Epithelial cell of prostate (primary cell): ENCODE measurements at regions not wholly inside any gene's neighbourhood (a gene's known extent, or its start where the extent isn't known, plus 50 kb on each side); places are given as distances from the start of the nearest gene placed in this dataset.
"Not testable (repeated sequence)": the region's sequence is repeated elsewhere in the genome, so short reads cannot be mapped to it uniquely, and the experiment has no call there.

Experiments
- DNase-seq: peaks from one replicate; pipeline ENCODE4 v3.0.0-alpha.2; 2011; ENCODE audit warnings: low read depth, low spot score
- H3K27ac ChIP-seq: fragments of 450-650 bp; 2 replicates; pipeline ENCODE4 v1.5.1; 2017; ENCODE audit warnings: mild to moderate bottlenecking

DNA sequence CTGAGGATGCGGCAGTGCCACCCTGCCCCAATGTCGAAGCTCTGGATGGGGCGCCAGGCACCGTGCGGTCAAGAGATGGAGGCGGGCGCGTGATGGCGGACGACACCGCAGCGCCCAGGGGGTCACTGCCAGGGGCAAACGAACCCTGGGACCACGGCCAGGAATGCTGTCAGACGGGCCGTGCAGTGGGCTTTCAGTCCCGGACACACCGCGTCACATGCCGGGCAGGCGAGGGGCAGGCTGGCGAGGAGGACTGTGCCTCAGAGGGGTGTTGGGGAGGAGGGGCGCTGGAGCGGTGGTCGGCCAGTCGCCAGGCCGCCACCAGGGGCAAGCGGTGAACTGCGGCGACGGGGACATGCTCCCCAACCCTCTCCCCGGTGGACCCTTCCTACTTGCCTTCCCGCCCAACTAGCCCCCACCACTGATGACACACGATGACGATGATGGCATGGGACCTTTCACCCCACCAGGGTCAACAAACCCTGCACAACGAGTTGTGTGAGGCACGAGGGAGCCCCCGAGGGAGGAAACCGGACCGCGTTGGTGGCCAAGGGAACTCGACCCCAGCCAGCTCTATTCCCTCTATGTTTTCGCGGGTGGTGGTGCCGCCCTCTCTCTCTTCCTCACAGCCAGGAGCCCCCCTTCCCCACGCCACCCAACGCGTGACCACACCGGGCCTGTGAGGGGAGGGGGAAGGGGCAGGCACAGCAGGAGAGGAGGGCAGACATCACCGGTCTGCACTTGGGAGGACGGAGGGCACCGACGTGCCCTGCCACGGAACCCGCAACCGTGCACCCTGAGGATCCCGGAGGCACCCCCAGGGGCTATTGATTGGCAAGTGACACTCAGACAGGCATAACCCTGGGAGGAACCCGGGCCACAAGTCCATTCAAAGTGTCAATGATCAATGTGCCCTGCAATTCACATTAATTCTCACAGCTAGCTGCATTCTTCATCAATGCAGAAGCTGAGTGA lies 1960.9 kb upstream of the DEFB115 start:
- no peak overlapping the region for H3K27ac ChIP-seq
- no peak for DNase-seq

DNA sequence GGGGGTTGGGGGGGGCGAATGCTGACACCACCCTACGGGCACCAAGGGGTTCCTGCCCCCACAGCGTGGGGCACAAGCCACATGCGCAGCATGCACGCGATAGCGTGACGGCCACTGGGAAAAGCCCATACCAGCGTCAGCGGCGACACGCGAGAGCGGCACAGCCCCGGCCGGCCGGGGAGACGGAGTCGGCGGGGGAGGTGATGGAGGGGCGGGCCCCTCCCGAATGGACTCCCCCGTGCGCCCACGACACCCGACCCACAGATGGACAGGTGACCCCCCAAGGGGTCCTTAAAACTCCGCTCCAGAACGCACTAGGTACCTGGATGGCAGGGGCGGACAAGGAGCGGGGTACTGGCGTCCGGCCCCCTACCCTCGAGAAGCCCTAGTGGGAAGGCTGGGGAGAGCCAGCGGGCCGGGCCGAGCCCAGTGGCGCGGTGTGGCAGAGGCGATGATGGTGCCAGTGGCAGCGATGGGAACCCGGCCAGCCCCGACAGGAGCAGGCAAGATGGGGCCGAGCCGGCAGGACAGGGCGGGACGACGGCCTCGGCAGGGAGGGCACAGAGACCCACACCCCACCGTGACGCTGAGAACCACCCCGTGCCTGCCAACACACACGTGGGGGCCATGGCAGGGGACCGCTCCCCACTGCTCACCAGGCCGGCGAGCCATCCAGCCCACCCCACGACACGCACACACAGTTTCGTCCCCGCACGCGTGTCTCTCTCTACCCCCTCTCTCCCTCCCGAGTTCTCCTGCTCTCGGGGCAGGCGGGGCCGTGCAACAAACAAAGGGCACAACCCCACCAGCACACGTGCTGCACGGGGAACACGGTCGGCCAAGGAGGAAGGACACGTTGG lies 1959.8 kb upstream of the DEFB115 start:
- DNase-seq: no peak
- no peak overlapping the region for H3K27ac ChIP-seq

DNA sequence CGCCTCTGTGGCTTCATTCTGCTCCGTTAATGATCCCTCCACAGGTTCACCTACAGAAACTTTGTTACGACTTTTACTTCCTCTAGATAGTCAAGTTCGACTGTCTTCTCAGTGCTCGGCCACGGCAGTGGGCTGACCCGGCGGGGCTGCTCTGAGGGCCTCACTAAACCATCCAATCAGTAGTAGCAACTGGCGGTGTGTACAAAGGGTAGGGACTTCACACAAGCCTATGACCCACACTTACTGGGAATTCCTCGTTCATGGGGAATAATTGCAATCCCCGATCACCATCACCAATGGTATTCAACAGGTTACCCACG lies 1959.2 kb upstream of the DEFB115 start:
- H3K27ac ChIP-seq: no peak overlapping the region
- no peak for DNase-seq

DNA sequence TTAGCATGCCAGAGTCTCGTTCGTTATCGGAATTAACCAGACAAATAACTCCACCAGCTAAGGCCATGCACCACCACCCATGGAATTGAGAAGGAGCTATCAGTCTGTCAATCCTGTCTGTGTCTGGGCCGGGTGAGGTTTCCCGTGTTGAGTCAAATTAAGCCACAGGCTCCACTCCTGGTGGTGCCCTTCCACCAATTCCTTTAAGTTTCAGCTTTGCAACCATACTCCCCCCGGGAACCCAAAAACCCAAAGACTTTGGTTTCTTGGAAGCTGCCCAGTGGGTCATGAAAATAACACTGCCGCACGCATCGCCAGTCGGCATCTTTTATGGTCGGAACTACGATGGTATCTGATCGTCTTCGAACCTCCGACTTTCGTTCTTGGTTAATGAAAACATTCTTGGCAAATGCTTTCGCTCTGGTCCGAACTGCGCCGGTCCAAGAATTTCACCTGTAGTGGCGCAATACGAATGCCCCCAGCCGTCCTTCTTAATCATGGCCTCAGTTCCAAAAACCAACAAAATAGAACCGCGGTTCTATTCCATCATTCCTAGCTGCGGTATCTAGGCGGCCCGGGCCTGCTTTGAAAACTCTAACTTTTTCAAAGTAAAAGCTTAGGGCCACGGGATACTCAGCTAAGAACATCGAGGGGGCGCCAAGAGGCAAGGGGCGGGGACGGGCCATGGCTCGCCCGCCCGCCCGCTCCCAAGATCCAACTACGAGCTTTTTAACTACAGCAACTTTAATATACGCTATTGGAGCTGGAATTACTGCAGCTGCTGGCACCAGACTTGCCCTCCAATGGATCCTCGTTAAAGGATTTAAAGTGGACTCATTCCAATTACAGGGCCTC lies 1958.5 kb upstream of the DEFB115 start:
- no peak overlapping the region for H3K27ac ChIP-seq
- no peak for DNase-seq

DNA sequence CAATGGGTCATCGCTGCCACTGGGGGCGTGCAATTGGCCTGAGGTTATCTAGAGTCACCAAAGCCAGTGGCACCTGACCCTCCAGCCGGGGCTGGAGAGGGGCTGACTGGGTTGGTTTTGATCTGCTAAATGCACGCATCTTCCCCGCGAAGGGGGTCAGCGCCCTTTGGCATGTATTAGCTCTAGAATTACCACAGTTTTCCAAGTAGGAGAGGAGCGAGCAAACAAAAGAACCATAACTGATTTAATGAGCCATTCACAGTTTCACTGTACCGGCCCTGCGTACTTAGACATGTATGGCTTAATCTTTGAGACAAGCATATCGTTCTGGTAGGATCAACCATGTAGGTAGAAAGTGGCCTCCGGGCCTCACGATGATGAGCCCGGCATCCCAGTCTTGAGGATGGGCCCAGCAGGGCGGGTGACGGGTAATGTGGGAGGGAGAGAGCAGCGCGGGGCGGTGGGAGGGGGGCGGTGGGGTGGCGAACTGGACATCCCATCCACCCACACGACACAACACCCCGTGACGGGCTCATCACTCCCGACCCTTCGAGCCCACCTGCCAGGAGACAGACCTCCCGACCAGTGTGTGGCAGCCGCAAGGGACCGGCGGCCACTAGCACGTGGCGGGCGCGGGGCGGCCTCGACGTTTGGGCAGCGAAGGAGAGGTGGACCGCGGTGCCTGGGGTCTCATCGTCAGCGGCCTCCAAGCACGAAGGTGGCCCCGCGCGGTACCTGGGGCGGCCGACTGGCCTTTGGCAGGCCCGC lies 1957.5 kb upstream of the DEFB115 start:
- H3K27ac ChIP-seq: no peak overlapping the region
- no peak for DNase-seq

DNA sequence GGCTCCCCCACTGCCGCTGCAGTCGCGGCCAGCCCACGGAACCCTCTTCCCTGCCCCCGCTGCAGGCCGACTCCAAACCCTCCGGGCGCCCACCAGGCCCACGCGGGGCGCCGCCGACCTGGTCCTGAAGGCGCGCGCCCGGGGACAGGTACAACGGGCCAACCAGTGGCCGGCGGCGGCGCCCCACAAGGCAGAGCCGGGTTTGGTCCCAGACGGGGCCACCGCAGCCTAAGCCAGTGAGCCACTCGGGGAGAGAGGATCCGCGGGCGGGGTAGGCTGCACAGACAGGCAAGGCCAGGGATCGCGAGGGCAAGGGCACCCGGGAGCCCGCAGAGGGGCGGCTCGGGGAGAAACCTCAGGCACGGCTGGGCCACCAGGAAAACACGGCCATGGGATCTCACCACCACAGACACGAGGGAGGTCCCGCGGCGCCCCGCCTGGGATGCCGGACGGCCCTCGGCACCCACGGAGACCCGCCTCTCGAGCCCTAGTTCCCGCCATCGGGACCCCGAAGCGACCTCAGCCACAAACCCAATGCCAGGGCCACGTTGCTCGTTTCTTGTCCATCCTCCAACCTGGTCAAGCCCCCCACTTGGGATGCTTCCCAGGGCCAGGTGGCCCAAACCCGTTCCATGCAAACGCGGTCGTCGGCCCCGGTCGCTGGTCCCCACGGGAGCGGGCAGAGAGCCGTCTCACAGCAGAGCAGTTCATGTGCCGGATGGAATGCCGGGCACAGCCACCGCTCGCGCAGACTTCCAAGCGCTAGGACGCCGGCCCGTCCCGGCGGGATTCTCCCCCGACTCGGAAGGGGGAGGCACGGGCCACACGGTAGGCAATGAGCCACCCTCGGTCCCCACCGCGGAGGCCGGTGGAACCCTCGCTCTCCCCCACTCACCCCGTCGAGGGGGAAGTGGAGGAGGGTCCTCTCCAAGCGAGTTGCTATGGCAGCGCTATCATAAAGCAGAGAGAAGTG lies 1956.6 kb upstream of the DEFB115 start:
- no peak overlapping the region for H3K27ac ChIP-seq
- no peak for DNase-seq

DNA sequence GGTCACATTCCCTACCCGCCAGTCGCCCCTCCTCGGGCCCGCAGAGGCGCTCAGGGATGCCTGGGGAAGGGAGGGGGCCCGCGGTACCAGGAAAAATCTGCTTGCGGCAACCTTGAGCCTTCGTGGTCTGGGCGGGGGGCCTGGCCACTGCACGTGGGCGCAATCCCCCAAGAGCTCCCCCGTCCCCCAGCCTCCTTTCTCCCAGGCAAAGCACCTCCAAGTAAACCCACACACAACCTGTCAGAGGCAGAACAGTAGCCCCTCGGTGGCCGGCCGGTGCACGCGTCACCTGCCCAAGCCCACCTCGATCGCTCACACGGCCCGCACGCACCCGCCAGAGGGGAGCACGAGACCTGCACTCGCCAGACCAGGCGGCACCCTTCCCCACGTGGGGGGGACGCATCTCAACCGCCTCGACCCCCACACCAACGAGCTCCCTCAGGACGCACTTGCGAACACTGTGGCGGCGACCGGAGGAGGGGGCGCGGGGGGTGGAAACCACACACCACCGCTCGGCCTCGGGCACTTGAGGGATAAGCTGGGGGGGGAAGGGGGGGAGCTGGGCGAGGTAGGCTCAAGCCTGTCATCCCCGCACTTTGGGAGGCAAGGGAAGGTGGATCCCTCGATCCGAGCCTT lies 1955.7 kb upstream of the DEFB115 start:
- DNase-seq: no peak
- no peak overlapping the region for H3K27ac ChIP-seq

DNA sequence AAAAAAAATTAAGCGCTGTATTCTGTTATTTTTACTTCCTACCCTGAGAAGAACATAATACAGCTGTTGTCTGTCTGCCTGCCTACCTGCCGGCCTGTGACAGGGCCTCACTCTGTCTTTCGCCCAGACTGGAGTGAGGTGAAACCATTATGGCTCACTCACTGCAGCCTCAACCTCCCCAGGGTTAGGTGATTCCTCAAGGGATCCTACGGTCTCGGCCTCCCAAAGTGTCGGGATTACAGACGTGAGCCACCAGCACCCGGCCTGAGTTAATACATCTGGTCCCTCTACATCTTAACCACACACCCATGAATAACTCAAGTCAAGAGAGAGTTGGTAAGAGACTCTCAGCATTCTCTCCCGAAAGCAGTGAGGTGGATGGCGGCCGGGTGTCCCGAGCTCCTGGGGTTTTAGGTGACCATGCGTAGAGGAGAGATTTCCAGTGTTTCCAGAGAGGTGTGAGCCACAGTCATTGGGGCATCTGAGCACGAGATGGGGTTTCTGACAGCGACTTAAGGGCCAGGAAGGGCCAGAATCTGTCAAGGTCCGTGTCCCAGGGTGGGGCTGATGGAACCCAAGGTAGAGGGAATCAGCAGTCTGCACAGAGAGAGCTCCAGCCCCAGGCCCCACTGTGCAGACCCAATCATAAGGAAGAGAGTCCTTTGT lies 1954.4 kb upstream of the DEFB115 start:
- DNase-seq: no peak
- no peak overlapping the region for H3K27ac ChIP-seq

DNA sequence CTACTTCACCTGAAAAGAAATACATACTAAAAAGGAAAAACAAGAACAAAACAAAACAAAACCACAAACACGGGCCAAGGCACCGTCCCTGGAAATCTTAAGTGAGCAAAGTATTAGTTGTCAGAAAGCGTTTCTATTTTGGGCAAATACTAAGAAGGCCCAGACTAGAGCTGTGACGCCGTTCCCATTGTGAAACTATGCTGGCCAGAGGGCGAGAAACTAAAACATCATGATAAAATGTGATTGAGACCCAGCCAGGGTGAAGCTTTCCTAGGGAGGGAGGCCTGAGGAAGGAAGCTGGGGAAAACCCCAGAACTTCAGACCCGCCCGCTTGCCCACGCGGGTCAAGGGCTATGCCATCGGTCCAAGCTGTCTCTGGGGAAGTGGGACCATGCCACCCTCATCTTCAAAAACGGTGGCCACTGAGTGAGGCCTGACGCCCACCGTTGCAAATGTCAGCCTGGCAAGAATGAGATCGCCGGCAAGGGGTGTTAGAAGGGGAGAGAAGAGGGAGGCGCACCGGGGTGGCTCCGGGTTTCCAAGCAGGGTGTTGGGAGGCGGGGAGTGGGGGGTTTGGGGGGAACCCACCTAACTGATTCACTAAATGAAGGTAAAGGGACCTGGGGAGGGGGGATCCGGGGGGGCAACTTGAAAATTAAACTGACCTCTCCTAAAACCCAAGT lies 1950.9 kb upstream of the DEFB115 start:
- H3K27ac ChIP-seq: no peak overlapping the region
- DNase-seq: no peak

DNA sequence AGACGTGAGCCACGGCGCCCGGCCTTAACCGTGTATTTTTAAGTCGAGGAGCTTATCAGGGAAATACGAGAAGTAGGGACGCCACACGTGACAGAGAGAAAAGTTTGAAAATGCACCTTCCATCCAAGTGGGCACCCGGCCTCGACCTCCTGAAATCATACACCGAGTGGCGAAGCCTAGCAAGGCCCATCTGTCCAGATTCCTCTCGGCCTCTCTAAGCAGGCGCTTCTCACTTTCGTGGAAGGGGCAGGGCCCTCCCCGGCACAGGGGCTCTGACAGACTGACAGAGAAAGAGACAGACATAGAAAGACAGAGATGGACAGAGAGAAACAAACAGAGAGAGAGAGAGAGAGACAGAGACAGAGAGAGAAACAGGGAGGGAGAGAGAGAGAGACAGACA lies 1950.0 kb upstream of the DEFB115 start:
- not testable (repeated sequence) for DNase-seq, H3K27ac ChIP-seq

DNA sequence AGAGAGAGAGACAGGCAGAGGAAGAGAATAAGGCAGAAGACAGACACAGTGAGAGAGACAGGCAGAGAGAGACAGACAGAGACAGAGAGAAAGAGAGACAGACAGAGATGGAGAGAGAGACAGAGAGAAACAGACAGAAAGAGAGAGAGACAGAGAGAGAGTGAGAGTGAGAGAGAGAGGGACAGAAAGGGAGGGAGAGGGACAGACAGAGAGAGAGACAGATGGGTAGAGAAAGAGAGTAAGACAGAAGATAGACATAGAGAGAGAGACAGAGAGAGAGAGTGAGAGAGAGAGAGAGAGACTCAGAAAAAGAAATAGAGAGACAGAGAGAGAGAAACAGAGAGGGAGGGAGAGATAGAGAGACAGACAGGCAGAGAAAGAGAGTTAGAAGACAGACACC lies 1948.5 kb upstream of the DEFB115 start:
- DNase-seq, H3K27ac ChIP-seq: not testable (repeated sequence)

DNA sequence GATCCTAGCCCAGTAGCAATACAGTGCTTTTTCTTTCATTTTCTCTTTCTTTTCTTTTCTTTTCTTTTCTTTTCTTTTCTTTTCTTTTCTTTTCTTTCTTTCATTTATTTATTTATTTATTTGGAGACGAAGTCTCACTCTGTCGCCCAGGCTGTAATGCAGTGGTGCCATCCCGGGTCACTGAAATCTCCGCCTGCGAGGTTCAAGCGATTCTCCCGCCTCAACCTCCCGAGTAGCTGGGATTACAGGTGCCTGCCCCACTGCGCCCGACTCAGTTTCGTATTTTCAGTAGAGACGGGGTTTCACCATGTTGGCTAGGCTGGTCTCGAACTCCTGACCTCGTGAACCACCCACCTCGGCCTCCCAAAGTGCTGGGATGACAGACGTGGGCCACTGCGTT lies 1948.0 kb upstream of the DEFB115 start:
- H3K27ac ChIP-seq: not testable (repeated sequence)

DNA sequence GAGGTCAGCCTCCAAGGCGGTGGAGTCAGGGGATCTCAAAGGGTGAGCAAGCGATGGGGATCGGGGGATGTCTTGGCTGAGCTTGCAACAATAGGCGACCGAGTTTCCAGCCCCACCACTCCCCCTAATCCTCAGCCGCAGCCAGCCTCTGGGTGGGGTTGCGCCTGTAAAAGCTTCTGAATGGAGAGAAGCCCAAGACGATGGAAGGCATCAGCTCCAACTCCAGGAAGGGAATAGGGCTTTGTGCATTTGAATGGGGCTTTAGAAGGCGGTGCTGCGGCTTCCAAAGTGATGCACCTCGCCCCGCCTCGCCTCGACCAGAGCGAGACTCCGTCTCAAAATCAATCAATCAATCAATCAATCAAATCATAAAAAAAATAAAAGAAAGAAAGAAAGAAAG lies 1946.4 kb upstream of the DEFB115 start:
- H3K27ac ChIP-seq, DNase-seq: not testable (repeated sequence)

More for the DNA sequence above, 1948.0 kb upstream of the DEFB115 start:
- not testable (repeated sequence) for DNase-seq

DNA sequence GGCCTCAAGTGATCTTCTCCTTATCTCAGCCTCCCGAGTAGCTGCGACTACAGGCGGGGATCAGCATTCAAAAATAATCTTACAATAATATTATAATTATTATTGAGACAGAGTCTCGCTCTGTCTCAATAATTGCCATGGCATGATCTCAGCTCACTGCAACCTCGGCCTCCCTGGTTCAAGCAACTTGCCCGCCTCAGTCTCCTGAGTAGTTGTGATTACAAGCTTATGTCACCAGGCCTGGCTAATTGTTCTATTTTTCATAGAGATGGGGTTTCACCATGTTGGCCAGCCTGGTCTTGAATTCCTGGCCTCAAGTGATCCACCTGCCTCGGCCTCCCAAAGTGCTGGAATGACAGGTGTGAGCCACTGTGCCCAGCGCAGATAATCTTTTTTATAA lies 1944.8 kb upstream of the DEFB115 start:
- H3K27ac ChIP-seq, DNase-seq: not testable (repeated sequence)

DNA sequence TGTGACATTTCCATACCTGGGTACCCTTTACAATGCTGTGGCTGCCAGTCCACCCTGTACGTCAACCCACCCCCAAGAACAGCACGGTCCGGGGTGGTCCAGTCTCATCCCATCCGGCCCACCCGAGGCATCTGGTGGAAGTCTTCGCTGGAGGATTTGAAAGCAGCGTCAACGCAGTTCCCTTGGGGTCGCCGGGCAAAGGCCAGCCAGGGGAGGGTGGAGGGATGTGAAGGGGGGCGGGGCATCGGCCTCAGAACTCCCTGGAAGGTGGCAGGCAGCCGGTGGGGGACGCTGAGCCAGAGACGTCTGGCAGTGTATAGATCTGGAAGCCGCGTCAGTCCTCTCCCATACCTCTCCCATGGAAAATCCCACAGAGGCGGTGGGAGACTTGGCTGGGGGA lies 1944.0 kb upstream of the DEFB115 start:
- no peak overlapping the region for H3K27ac ChIP-seq
- DNase-seq: no peak

DNA sequence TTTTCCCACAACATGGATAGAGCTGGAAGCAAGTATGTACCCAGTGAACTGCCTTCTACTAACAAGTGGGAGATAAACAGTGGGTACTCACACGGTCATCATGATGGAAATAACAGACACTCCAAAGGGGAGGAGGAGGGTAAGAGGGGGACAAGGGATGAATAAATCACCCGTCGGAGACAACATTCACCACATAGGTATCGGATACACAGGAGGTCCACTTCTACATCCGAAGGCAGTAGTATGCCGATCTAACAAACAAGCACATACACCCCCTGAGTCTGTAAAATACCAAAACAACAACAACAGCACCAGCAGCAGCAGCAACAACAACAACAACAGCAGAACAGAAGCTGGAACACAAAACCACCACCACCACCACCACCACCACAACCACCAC lies 1943.2 kb upstream of the DEFB115 start:
- DNase-seq: no peak
- H3K27ac ChIP-seq: no peak overlapping the region

DNA sequence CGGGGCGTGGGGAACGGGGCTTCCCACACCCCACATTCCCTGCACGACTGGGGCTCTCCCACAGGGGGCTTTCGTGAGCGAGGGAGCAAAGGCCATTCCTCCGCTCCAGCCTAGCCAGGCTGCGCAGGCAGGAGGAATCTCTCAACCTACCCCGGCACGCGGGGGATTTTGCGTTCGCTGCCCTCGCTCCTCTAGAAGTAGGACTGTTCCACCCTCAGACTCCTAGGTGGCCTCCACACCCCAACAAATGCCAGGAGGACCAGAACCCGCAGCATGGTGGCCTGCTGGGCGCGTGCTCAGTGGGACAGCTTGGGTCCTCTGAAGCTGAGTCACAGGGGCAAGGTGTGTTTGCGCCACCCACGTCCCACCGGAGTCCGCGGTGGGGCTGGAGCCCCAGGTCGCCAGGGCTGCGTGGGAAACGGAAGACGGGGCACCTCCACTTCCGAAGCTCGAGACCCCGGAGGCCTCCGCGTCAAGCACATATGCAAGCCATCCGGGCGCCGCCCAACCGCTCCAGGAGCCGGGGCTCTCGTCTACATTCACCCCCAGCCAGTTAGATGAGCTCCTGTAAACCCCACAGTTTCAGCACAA lies 1938.5 kb upstream of the DEFB115 start:
- H3K27ac ChIP-seq: no peak overlapping the region
- no peak for DNase-seq
